HG03469 (cell line): ENCODE measurements at regions not wholly inside any gene's neighbourhood (a gene's known extent, or its start where the extent isn't known, plus 50 kb on each side); places are given as distances from the start of the nearest gene placed in this dataset.

Experiments
- ATAC-seq: cut with Tn5 transposase; IDR thresholded peaks from one replicate; pipeline ENCODE4 v1.9.1; 2021; ENCODE audit warnings: mild to moderate bottlenecking, moderate library complexity, moderate number of reproducible peaks; ENCODE audit not compliant: unreplicated experiment

GRCh38 chr6:166106076-166106686 is 61.5 kb downstream of the TBXT start:
- ATAC-seq: peak; percentile 65

- ATAC-seq: peak; percentile 35
Observed at GRCh38 chr6:166105341-166106075, 62.1 kb downstream of the TBXT start.

- no peak for ATAC-seq
Observed at GRCh38 chr6:166104872-166105271, 62.8 kb downstream of the TBXT start.

- no peak for ATAC-seq
Observed at GRCh38 chr6:166104107-166104506, 63.5 kb downstream of the TBXT start.

GRCh38 chr6:166101819-166102419 is 65.7 kb downstream of the TBXT start:
- no peak for ATAC-seq

- ATAC-seq: peak; percentile 95
Observed at GRCh38 chr6:166097914-166098522, 69.6 kb downstream of the TBXT start.

GRCh38 chr6:166087852-166088251 is 79.8 kb downstream of the TBXT start:
- ATAC-seq: no peak

- ATAC-seq: no peak
Observed at GRCh38 chr6:166087246-166087645, 80.4 kb downstream of the TBXT start.

GRCh38 chr6:166085500-166085899 is 82.2 kb downstream of the TBXT start:
- no peak for ATAC-seq

GRCh38 chr6:166084951-166085350 is 82.7 kb downstream of the TBXT start:
- ATAC-seq: no peak

- ATAC-seq: no peak
Observed at GRCh38 chr6:166079841-166080240, 87.8 kb downstream of the TBXT start.

GRCh38 chr6:166078294-166078693 is 89.4 kb downstream of the TBXT start:
- no peak for ATAC-seq

GRCh38 chr6:166076625-166077024 is 91.0 kb downstream of the TBXT start:
- ATAC-seq: no peak

GRCh38 chr6:166075925-166076324 is 91.7 kb downstream of the TBXT start:
- ATAC-seq: no peak

GRCh38 chr6:166075186-166075585 is 92.5 kb downstream of the TBXT start:
- no peak for ATAC-seq

GRCh38 chr6:166073082-166073481 is 94.6 kb downstream of the TBXT start:
- ATAC-seq: no peak

- ATAC-seq: no peak
Observed at GRCh38 chr6:166068768-166069167, 98.9 kb downstream of the TBXT start.

- no peak for ATAC-seq
Observed at GRCh38 chr6:166058064-166058739, 109.4 kb downstream of the TBXT start.

- no peak for ATAC-seq
Observed at GRCh38 chr6:166057431-166057830, 110.2 kb downstream of the TBXT start.

- no peak for ATAC-seq
Observed at GRCh38 chr6:166056637-166057036, 111.0 kb downstream of the TBXT start.

GRCh38 chr6:166055801-166056200 is 111.8 kb downstream of the TBXT start:
- ATAC-seq: no peak
